Left ventricle myocardium inferior (tissue), 1 donor: ENCODE measurements at regions not wholly inside any gene's neighbourhood (a gene's known extent, or its start where the extent isn't known, plus 50 kb on each side); places are given as distances from the start of the nearest gene placed in this dataset.

Source experiments
- DNase-seq: peaks from one replicate; pipeline ENCODE4 v3.0.0-alpha.2; 2020
- H3K27ac ChIP-seq: fragments of 200-600 bp; replicated peaks from 2 replicates; pipeline ENCODE4 v1.8.0; 2021
- H3K27me3 ChIP-seq: fragments of 200-600 bp; 2 replicates; pipeline ENCODE4 v1.8.0; 2021; ENCODE audit warnings: low read depth
- H3K36me3 ChIP-seq: fragments of 200-600 bp; 2 replicates; pipeline ENCODE4 v1.8.0; 2021
- H3K4me1 ChIP-seq: fragments of 200-600 bp; 2 replicates; pipeline ENCODE4 v1.8.0; 2021
- H3K4me3 ChIP-seq: fragments of 200-600 bp; 2 replicates; pipeline ENCODE4 v1.8.0; 2021; ENCODE audit warnings: mild to moderate bottlenecking, moderate library complexity
- H3K9me3 ChIP-seq: fragments of 200-600 bp; replicated peaks from 2 replicates; pipeline ENCODE4 v1.8.0; 2021
- intact Hi-C: fragments of 100-400 bp; cut with micrococcal nuclease; formaldehyde crosslinking; loops from one replicate; pipeline ENCODE4 v1.11.0; 2022
- TF ChIP-seq, protein P1 (sequence below): fragments of 200-600 bp; IDR thresholded peaks from 2 replicates; pipeline ENCODE4 v1.8.0; 2021; ENCODE audit warnings: antibody characterized with exemption, mild to moderate bottlenecking, borderline replicate concordance
- donor health status: DM: no; HTN: yes; CAD: no; lungs with severe emphysema.

- DNase-seq = no peak
- intact Hi-C loops = no loop called here
These were observed 171.0 kb downstream of the CYP26B1 start for GRCh38 chr2:71976685-71977084.

DNA sequence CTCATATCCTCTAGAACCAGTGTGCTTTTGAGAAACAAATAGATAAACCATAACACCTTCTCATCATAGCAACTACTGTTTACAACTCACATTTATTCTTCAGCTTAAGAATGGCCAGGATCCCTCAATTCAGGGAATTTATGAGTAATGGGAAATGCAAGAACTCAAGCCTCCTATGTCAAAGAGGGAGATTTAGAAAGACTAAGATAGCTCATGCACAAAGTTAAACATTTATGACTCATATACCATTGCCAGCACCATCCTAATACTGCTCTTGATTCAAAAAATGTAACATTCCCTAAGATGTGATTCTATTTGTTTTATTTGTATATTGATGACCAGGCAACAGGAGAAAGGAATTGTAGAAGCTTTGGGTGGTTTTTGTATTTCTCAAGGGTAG lies 172.8 kb downstream of the CYP26B1 start:
- no peak overlapping the region for H3K4me3 ChIP-seq
- no peaks in the 10 kb centered on the region for H3K4me1 ChIP-seq
- intact Hi-C loops = no loop called here
- H3K36me3 ChIP-seq = no peaks in the 10 kb centered on the region
- no peak for DNase-seq
- TF ChIP-seq, protein P1, sequence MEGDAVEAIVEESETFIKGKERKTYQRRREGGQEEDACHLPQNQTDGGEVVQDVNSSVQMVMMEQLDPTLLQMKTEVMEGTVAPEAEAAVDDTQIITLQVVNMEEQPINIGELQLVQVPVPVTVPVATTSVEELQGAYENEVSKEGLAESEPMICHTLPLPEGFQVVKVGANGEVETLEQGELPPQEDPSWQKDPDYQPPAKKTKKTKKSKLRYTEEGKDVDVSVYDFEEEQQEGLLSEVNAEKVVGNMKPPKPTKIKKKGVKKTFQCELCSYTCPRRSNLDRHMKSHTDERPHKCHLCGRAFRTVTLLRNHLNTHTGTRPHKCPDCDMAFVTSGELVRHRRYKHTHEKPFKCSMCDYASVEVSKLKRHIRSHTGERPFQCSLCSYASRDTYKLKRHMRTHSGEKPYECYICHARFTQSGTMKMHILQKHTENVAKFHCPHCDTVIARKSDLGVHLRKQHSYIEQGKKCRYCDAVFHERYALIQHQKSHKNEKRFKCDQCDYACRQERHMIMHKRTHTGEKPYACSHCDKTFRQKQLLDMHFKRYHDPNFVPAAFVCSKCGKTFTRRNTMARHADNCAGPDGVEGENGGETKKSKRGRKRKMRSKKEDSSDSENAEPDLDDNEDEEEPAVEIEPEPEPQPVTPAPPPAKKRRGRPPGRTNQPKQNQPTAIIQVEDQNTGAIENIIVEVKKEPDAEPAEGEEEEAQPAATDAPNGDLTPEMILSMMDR = no peak
- no peak overlapping the region for H3K27ac ChIP-seq
- H3K9me3 ChIP-seq = peaks cover 26% of the 10 kb centered on the region
- H3K27me3 ChIP-seq = peaks cover 59% of the 10 kb centered on the region

More at GRCh38 chr2:71976685-71977084, 171.0 kb downstream of the CYP26B1 start:
- Histone ChIP-seq H3K4me1 (no peaks in the 10 kb centered on the region), H3K27me3 (peaks cover 54% of the 10 kb centered on the region), H3K36me3 (no peaks in the 10 kb centered on the region), H3K9me3 (peaks cover 39% of the 10 kb centered on the region), H3K27ac (no peak overlapping the region), H3K4me3 (no peak overlapping the region)
- TF ChIP-seq, protein P1 = no peak

DNA sequence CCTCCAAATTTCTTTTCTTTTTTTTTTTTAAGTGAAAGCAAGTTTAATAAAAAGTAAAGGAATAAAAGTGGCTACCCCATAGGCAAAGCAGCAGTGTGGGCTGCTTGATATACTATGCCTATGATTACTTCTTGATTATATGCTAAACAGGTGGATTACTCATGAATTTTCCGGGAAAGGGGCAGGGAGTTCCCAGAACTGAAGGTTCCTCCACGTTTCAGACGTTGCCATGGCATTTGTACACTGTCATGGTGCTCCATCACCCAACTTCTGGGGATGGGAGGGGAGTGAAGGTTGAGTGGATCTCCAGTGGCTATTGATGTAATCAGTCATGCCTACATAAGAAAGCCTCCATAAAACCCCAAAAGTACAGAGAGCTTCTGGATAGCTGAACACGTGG lies 176.2 kb downstream of the CYP26B1 start:
- Histone ChIP-seq H3K4me1 (no peaks in the 10 kb centered on the region), H3K27ac (no peak overlapping the region), H3K4me3 (no peak overlapping the region), H3K9me3 (no peaks in the 10 kb centered on the region), H3K36me3 (no peaks in the 10 kb centered on the region), H3K27me3 (peaks cover 68% of the 10 kb centered on the region)
- intact Hi-C loops = no loop called here
- TF ChIP-seq, protein P1 = no peak
- DNase-seq = no peak

DNA sequence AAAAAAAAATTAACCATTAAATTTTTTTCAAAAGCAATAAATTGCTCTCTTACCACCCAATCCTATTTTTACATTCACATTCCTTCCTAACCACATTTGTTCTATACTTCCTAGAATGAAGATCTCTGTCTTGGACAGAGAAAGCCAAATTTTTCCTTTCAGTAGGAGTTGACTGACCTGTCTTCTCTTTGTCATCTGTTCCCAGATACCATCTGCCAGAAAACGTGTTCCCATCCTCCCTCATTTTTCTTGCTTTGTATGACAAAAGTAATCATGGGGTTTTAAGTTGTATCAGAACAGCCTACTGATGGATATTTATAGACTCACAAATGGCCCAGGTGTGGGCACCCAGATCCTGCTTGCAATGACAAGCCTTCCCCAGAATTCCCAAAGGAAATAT lies 182.1 kb downstream of the CYP26B1 start:
- no peaks in the 10 kb centered on the region for H3K9me3 ChIP-seq
- peaks cover 19% of the 10 kb centered on the region for H3K27me3 ChIP-seq
- H3K4me3 ChIP-seq = no peak overlapping the region
- DNase-seq = no peak
- intact Hi-C loops = no loop called here
- no peaks in the 10 kb centered on the region for H3K4me1 ChIP-seq
- TF ChIP-seq, protein P1 = no peak
- H3K36me3 ChIP-seq = no peaks in the 10 kb centered on the region
- H3K27ac ChIP-seq = no peak overlapping the region

- no peak overlapping the region for H3K4me3 ChIP-seq
These were observed 184.6 kb downstream of the CYP26B1 start for GRCh38 chr2:71962911-71963694.

More at GRCh38 chr2:71962911-71963694, 184.6 kb downstream of the CYP26B1 start:
- Histone ChIP-seq H3K27ac (no peak overlapping the region), H3K36me3 (no peaks in the 10 kb centered on the region), H3K9me3 (peaks cover 20% of the 10 kb centered on the region), H3K27me3 (peaks cover 12% of the 10 kb centered on the region), H3K4me1 (no peaks in the 10 kb centered on the region)
- intact Hi-C loops = no loop called here
- no peak for DNase-seq
- TF ChIP-seq, protein P1 = no peak
